ENCODE measurements at regions not wholly inside any gene's neighbourhood (a gene's known extent, or its start where the extent isn't known, plus 50 kb on each side); places are given as distances from the start of the nearest gene placed in this dataset.

DNA sequence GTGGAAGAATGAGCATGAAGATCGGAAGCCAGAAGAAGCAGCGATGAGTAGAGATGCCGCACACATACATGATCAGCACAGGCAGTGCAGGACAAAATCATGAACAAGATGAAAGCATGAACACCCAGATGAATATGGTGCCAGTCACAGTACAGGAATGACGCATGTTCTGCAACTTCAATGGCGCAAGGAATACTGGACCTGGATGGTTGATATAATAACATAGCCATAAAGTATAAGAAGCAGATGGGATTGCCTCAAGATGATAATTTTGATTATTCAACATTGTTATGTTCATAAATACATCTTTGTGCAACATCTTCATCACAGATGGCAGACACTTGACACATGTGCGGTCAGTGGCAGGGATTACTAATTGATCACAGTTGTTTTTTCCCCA is 59.7 kb upstream of the SLCO3A1 start:
- Histone ChIP-seq H3K4me1 (ENCODE audit: control insufficient read depth, insufficient read depth, low read length) (no peaks in the 10 kb centered on the region), H3K4me2 (ENCODE audit: control insufficient read depth, insufficient read depth) (no peak overlapping the region), H3K36me3 (ENCODE audit: control insufficient read depth in 2 of 2, insufficient read depth in 2 of 2, low read length in 1 of 2) (no peaks in the 10 kb centered on the region), H3K27ac (ENCODE audit: control insufficient read depth, insufficient read depth) (no peak overlapping the region), H3K9me3 (replicated peaks; ENCODE audit: control insufficient read depth, insufficient read depth, low read length) (no peaks in the 10 kb centered on the region), H3K9ac (ENCODE audit: control insufficient read depth, insufficient read depth, low read length) (no peak overlapping the region), H3K79me2 (ENCODE audit: control insufficient read depth, insufficient read depth, low read length) (no peaks in the 10 kb centered on the region), H4K20me1 (ENCODE audit: control insufficient read depth, insufficient read depth) (no peaks in the 10 kb centered on the region), H3K4me3 (no peak overlapping the region), H2AFZ (ENCODE audit: control insufficient read depth, low read depth, low read length) (no peak overlapping the region), H3K27me3 (replicated peaks in 1 of 2; ENCODE audit: control insufficient read depth in 2 of 2, insufficient read depth in 2 of 2, low read length in 1 of 2) (no peaks in the 10 kb centered on the region)
- FAIRE-seq: no peak
- in situ Hi-C loops (cut with MboI): no loop called here
- ChIA-PET POLR2A (interaction anchor here (0.8 kb wide), 1 partner anchor 14 kb away, joined by 3 read pairs; no protein-coding TSS in a partner anchor), SMC1A (ENCODE audit: uncharacterized antibody, unreplicated experiment) (no interaction called here), RAD21 (ENCODE audit: unreplicated experiment) (no interaction called here), CTCF (no interaction called here)
- no peak for TF ChIP-seq ZNF384 (IDR thresholded peaks at IDR 0.05; ENCODE audit: borderline replicate concordance, low read depth, low read length)
- TF ChIP-seq ZSCAN29 (IDR thresholded peaks at IDR 0.05): no peak
- no peak for TF ChIP-seq IRF4 (IDR thresholded peaks at IDR 0.05; ENCODE audit: low read depth, low read length)
- TF ChIP-seq EZH2 (IDR thresholded peaks at IDR 0.05; ENCODE audit: borderline replicate concordance, control insufficient read depth, low read depth, low read length): no peak
- TF ChIP-seq RCOR1 (conservative IDR thresholded peaks at IDR 0.05; ENCODE audit: low read depth, low read length): no peak
- no peak for TF ChIP-seq ZNF207 (IDR thresholded peaks at IDR 0.05; ENCODE audit: borderline replicate concordance)
- TF ChIP-seq ESRRA (IDR thresholded peaks at IDR 0.05; ENCODE audit: low read length): no peak
- TF ChIP-seq SREBF2 (IDR thresholded peaks at IDR 0.05; ENCODE audit: low read length): no peak
- TF ChIP-seq NR2C1 (IDR thresholded peaks at IDR 0.05): no peak
- no peak for TF ChIP-seq RBBP5 (conservative IDR thresholded peaks at IDR 0.05)
- TF ChIP-seq TCF3 (IDR thresholded peaks at IDR 0.05; ENCODE audit: borderline replicate concordance, insufficient read depth, low read depth, low read length): no peak
- ATAC-seq: no peak
- no TSS peak for BruUV-seq (replicated peaks)
- 79% methylated on average over 6 of the region's 6 CpGs for WGBS (ENCODE audit: insufficient coverage, insufficient replicate concordance, low lambda C conversion rate, missing lambda C conversion rate)
- DNase-seq (ENCODE audit: low read depth, low spot score): no peak
- intact Hi-C loops (cut with micrococcal nuclease; ENCODE audit: unreplicated experiment): no loop called here

- no peaks in the 10 kb centered on the region for H3K36me3 ChIP-seq (ENCODE audit: control insufficient read depth in 2 of 2, insufficient read depth in 2 of 2, low read length in 1 of 2)
- in situ Hi-C loops (cut with MboI) (no loop called here), intact Hi-C loops (cut with micrococcal nuclease; ENCODE audit: unreplicated experiment) (no loop called here)
- CTCF ChIA-PET: no interaction called here
- no peak overlapping the region for H3K4me2 ChIP-seq (ENCODE audit: control insufficient read depth, insufficient read depth)
- H3K79me2 ChIP-seq (ENCODE audit: control insufficient read depth, insufficient read depth, low read length): no peaks in the 10 kb centered on the region
- WGBS (ENCODE audit: insufficient coverage, insufficient replicate concordance, low lambda C conversion rate, missing lambda C conversion rate): 43% methylated on average over 1 of the region's 1 CpG
- no peak overlapping the region for H3K4me3 ChIP-seq
- no TSS peak for BruUV-seq (replicated peaks)
- FAIRE-seq (no peak), ATAC-seq (no peak), DNase-seq (ENCODE audit: low read depth, low spot score) (no peak)
- H3K9me3 ChIP-seq (replicated peaks; ENCODE audit: control insufficient read depth, insufficient read depth, low read length): no peaks in the 10 kb centered on the region
- H3K27me3 ChIP-seq (replicated peaks in 1 of 2; ENCODE audit: control insufficient read depth in 2 of 2, insufficient read depth in 2 of 2, low read length in 1 of 2): no peaks in the 10 kb centered on the region
- TF ChIP-seq USF1 (IDR thresholded peaks at IDR 0.05; ENCODE audit: borderline replicate concordance, extremely low read length, insufficient read depth, low read depth, low read length): no peak
- TF ChIP-seq POLR2A (IDR thresholded peaks at IDR 0.05; ENCODE audit: low read depth, low read length): no peak
- no peak for TF ChIP-seq SIN3A (IDR thresholded peaks at IDR 0.05; ENCODE audit: low read depth, low read length)
- TF ChIP-seq POLR2AphosphoS5 (IDR thresholded peaks at IDR 0.05; ENCODE audit: low read length): no peak
- TF ChIP-seq, protein P1, sequence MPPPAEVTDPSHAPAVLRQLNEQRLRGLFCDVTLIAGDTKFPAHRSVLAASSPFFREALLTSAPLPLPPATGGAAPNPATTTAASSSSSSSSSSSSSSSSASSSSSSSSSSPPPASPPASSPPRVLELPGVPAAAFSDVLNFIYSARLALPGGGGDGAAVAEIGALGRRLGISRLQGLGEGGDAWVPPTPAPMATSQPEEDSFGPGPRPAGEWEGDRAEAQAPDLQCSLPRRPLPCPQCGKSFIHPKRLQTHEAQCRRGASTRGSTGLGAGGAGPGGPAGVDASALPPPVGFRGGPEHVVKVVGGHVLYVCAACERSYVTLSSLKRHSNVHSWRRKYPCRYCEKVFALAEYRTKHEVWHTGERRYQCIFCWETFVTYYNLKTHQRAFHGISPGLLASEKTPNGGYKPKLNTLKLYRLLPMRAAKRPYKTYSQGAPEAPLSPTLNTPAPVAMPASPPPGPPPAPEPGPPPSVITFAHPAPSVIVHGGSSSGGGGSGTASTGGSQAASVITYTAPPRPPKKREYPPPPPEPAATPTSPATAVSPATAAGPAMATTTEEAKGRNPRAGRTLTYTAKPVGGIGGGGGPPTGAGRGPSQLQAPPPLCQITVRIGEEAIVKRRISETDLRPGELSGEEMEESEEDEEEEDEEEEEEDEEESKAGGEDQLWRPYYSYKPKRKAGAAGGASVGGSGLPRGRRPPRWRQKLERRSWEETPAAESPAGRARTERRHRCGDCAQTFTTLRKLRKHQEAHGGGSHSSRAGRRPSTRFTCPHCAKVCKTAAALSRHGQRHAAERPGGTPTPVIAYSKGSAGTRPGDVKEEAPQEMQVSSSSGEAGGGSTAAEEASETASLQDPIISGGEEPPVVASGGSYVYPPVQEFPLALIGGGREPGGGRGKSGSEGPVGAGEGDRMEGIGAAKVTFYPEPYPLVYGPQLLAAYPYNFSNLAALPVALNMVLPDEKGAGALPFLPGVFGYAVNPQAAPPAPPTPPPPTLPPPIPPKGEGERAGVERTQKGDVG (CRISPR knock-in tag; IDR thresholded peaks at IDR 0.05): no peak
- no peak for TF ChIP-seq CHD1 (IDR thresholded peaks at IDR 0.05; ENCODE audit: low read depth, low read length)
- TF ChIP-seq NR2C1 (IDR thresholded peaks at IDR 0.05): no peak
- RAD21 ChIA-PET (ENCODE audit: unreplicated experiment): no interaction called here
- no peaks in the 10 kb centered on the region for H4K20me1 ChIP-seq (ENCODE audit: control insufficient read depth, insufficient read depth)
- POLR2A ChIA-PET: no interaction called here
- no peaks in the 10 kb centered on the region for H3K4me1 ChIP-seq (ENCODE audit: control insufficient read depth, insufficient read depth, low read length)
- no peak overlapping the region for H2AFZ ChIP-seq (ENCODE audit: control insufficient read depth, low read depth, low read length)
- no peak overlapping the region for H3K27ac ChIP-seq (ENCODE audit: control insufficient read depth, insufficient read depth)
- SMC1A ChIA-PET (ENCODE audit: uncharacterized antibody, unreplicated experiment): no interaction called here
- H3K9ac ChIP-seq (ENCODE audit: control insufficient read depth, insufficient read depth, low read length): no peak overlapping the region
These were observed 58.3 kb upstream of the SLCO3A1 start for GRCh38 chr15:91795235-91795634.
